CD4-positive, alpha-beta T cell (primary cell): ENCODE measurements at regions not wholly inside any gene's neighbourhood (a gene's known extent, or its start where the extent isn't known, plus 50 kb on each side); places are given as distances from the start of the nearest gene placed in this dataset.
A peak's percentile ranks its signal among the peaks of the same experiment; 100 is the strongest.

Experiments
- ATAC-seq: fragments of 200-7000 bp; cut with Tn5 transposase; one replicate; pipeline ENCODE4 v1.10.0; 2022; ENCODE audit warnings: mild to moderate bottlenecking; ENCODE audit not compliant: poor library complexity
- CTCF ChIA-PET: fragments of 350-600 bp; sonication (Branson Sonifier 250); formaldehyde crosslinking; loops from one replicate; lab custom pipeline; 2021; ENCODE audit warnings: antibody characterized with exemption, inconsistent platforms; lab: Charles Lee
- POLR2A ChIA-PET: fragments of 350-600 bp; sonication (Branson Sonifier 250); formaldehyde crosslinking; loops from one replicate; lab custom pipeline; 2021; ENCODE audit warnings: antibody characterized with exemption, inconsistent platforms; lab: Charles Lee
- DNase-seq, 14 experiments: peaks; one replicate each; pipeline ENCODE4 v3.0.0-alpha.2; 2013 to 2020; ENCODE audit warnings: mixed read lengths in 2 of 14
- H3K27ac ChIP-seq, 2 donors: one replicate each; pipeline versions ENCODE4 v1.5.1 to v1.7.0; 2013; ENCODE audit warnings: low read length in 2 of 2, low read depth in 1 of 2, mild to moderate bottlenecking in 1 of 2
- H3K27me3 ChIP-seq, 2 experiments: 1 replicate in 1 of 2; 2 replicates in 1 of 2; pipeline versions ENCODE4 v1.6.1 to v1.7.0; 2013; ENCODE audit warnings: low read length in 2 of 2, control low read depth in 1 of 2, mild to moderate bottlenecking in 1 of 2, moderate library complexity in 1 of 2; ENCODE audit not compliant: insufficient read depth in 2 of 2, control insufficient read depth in 1 of 2
- H3K36me3 ChIP-seq: one replicate; pipeline ENCODE4 v1.6.1; 2013; ENCODE audit warnings: low read length, control low read depth; ENCODE audit not compliant: insufficient read depth
- H3K4me1 ChIP-seq: one replicate; pipeline ENCODE4 v1.6.1; 2013; ENCODE audit warnings: low read length, control low read depth; ENCODE audit not compliant: insufficient read depth
- H3K4me3 ChIP-seq: one replicate; pipeline ENCODE4 v1.5.1; 2013; ENCODE audit warnings: mild to moderate bottlenecking, low read length, moderate library complexity
- H3K9me3 ChIP-seq, 2 experiments: 1 replicate in 1 of 2; 2 replicates in 1 of 2; pipeline versions ENCODE4 v1.6.1 to v1.7.0; 2013; ENCODE audit warnings: low read length in 2 of 2, mild to moderate bottlenecking in 2 of 2, control low read depth in 1 of 2, moderate library complexity in 1 of 2; ENCODE audit not compliant: control insufficient read depth in 1 of 2, insufficient read depth in 1 of 2
- H3K27ac Mint-ChIP-seq: one replicate; pipeline ENCODE4 v1.8.0; 2020; ENCODE audit warnings: mixed read lengths
- H3K27me3 Mint-ChIP-seq: one replicate; pipeline ENCODE4 v1.8.0; 2021; ENCODE audit warnings: mixed read lengths
- H3K36me3 Mint-ChIP-seq: one replicate; pipeline ENCODE4 v1.8.0; 2021; ENCODE audit warnings: low read depth, mixed read lengths
- H3K4me1 Mint-ChIP-seq: one replicate; pipeline ENCODE4 v1.8.0; 2021; ENCODE audit warnings: low read depth, mixed read lengths
- H3K4me3 Mint-ChIP-seq: one replicate; pipeline ENCODE4 v1.8.0; 2020; ENCODE audit warnings: mild to moderate bottlenecking, mixed read lengths
- H3K9me3 Mint-ChIP-seq: one replicate; pipeline ENCODE4 v1.8.0; 2020; ENCODE audit warnings: mixed read lengths
- intact Hi-C, 2 experiments: fragments of 100-400 bp; cut with DNase I in 1 of 2; cut with micrococcal nuclease in 1 of 2; formaldehyde crosslinking; loops; one replicate each; pipeline versions ENCODE4 v1.15.1 to v1.9.0; 2023 to 2025; cut with DNase I, micrococcal nuclease
- TF ChIP-seq, protein P1 (sequence below): fragments of 200-600 bp; IDR thresholded peaks from one replicate; pipeline ENCODE4 v1.8.0; 2022; ENCODE audit warnings: antibody characterized with exemption, mild to moderate bottlenecking

DNA sequence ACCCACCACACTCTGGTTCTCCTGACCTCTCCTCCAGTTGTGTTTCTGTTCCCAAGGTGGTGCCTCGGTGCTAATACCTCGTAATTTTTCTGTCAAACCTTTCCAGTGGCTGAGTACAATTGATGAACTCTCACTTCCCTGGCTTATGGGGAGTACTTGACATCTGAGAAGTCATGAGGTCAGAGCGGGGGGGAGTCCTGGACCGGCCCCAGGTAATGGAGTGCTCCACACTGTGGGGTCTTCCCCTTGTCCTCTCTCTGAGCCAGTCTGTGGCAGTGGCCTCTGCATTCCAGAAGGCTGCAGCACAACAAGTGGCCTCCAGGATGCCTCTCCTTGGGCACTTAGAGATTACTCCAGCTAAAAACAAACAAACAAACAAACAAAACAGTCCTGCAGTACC, 122.5 kb upstream of the TRIM2 start:
- H3K27me3 Mint-ChIP-seq, result no peaks in the 10 kb centered on the region
- Histone ChIP-seq H3K4me1 (peaks cover 56% of the 10 kb centered on the region), H3K9me3 (no peaks in the 10 kb centered on the region), H3K27ac (no peak overlapping the region), H3K4me3 (no peak overlapping the region), H3K36me3 (no peaks in the 10 kb centered on the region), H3K27me3 (no peaks in the 10 kb centered on the region)
- ChIA-PET CTCF (interaction anchor here (4.7 to 5.9 kb wide), 2 partner anchors 32 to 45 kb away, joined by 77 to 125 read pairs; no protein-coding TSS in a partner anchor), POLR2A (interaction anchor here (3.3 to 4.9 kb wide), 2 partner anchors 33 to 45 kb away, joined by 49 to 50 read pairs; no protein-coding TSS in a partner anchor)
- intact Hi-C loops, result loop anchor here (2.0 to 10.0 kb wide), 3 partner anchors 237 to 677 kb away; no protein-coding TSS in a partner anchor
- H3K9me3 Mint-ChIP-seq, result no peaks in the 10 kb centered on the region
- peaks cover 45% of the 10 kb centered on the region for H3K4me1 Mint-ChIP-seq
- DNase-seq (no peak), ATAC-seq (no peak)
- H3K36me3 Mint-ChIP-seq, result no peaks in the 10 kb centered on the region
- TF ChIP-seq, protein P1, sequence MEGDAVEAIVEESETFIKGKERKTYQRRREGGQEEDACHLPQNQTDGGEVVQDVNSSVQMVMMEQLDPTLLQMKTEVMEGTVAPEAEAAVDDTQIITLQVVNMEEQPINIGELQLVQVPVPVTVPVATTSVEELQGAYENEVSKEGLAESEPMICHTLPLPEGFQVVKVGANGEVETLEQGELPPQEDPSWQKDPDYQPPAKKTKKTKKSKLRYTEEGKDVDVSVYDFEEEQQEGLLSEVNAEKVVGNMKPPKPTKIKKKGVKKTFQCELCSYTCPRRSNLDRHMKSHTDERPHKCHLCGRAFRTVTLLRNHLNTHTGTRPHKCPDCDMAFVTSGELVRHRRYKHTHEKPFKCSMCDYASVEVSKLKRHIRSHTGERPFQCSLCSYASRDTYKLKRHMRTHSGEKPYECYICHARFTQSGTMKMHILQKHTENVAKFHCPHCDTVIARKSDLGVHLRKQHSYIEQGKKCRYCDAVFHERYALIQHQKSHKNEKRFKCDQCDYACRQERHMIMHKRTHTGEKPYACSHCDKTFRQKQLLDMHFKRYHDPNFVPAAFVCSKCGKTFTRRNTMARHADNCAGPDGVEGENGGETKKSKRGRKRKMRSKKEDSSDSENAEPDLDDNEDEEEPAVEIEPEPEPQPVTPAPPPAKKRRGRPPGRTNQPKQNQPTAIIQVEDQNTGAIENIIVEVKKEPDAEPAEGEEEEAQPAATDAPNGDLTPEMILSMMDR, result no peak
- no peak overlapping the region for H3K27ac Mint-ChIP-seq
- H3K4me3 Mint-ChIP-seq, result no peak overlapping the region

DNA sequence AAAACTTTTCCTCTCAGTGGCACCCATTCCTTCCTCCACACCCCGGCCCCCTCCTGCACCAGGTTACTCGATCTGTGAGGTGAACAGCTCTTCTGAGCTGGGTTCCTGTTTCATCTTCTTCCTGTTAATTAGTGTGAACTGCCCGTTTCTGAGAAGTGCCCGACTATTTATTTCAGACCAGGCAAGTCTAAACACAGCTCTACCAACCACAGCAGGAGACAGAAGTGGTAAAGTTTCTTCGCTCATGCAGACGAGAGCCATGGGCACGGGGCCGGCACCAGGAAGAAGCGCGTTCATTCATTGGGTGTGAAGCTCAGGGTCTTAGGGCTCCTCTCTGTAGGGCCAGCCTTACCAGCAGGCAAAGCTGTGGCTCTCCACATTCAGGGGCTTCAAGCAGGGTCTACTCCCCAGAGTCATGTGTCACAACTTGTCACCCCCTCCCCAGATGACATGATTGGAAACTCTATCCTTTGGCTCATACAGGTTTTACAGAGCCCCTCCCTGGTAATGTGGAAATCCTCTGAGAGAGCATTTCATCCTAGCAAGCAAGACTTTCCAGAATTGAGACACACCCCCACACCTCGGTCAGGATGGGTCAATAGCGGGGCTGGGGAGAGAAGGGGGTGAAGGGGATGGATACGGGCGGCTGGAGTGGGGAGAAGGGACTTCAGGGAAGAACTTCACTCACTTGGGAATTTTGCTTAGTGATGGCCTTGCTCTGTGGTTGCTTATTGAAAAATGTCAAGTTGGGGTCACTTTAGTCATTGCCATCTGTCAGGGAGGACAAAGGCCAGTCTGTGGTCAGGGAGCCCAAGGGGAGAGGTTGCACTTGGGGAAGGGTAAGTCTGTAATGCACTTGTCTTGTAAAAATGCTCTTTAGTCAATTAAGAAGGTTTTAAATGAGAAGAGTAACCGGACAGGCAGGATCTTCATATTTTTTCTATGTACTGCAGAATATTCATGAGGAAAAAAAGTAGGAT, 121.6 kb upstream of the TRIM2 start:
- DNase-seq (peak in 1 of 14 experiments; percentile 37), ATAC-seq (no peak)
- no peak overlapping the region for H3K27ac ChIP-seq
- TF ChIP-seq, protein P1, result no peak
- no peaks in the 10 kb centered on the region for H3K27me3 Mint-ChIP-seq
- no peaks in the 10 kb centered on the region for H3K9me3 ChIP-seq
- no peaks in the 10 kb centered on the region for H3K36me3 Mint-ChIP-seq
- POLR2A ChIA-PET, result interaction anchor here (0.6 to 4.9 kb wide), 3 partner anchors 14 to 44 kb away, joined by 3 to 50 read pairs (median 49); no protein-coding TSS in a partner anchor
- intact Hi-C loops, result loop anchor here (1.0 to 10.0 kb wide), 4 partner anchors 46 to 678 kb away; no protein-coding TSS in a partner anchor
- peaks cover 45% of the 10 kb centered on the region for H3K4me1 Mint-ChIP-seq
- no peaks in the 10 kb centered on the region for H3K36me3 ChIP-seq
- H3K4me3 Mint-ChIP-seq, result no peak overlapping the region
- H3K9me3 Mint-ChIP-seq, result no peaks in the 10 kb centered on the region
- no peaks in the 10 kb centered on the region for H3K27me3 ChIP-seq
- no peak overlapping the region for H3K4me3 ChIP-seq
- H3K4me1 ChIP-seq, result peaks cover 56% of the 10 kb centered on the region
- no peak overlapping the region for H3K27ac Mint-ChIP-seq
- CTCF ChIA-PET, result interaction anchor here (1.0 to 5.9 kb wide), 10 partner anchors 9 to 235 kb away, joined by 3 to 125 read pairs (median 6); no protein-coding TSS in a partner anchor

DNA sequence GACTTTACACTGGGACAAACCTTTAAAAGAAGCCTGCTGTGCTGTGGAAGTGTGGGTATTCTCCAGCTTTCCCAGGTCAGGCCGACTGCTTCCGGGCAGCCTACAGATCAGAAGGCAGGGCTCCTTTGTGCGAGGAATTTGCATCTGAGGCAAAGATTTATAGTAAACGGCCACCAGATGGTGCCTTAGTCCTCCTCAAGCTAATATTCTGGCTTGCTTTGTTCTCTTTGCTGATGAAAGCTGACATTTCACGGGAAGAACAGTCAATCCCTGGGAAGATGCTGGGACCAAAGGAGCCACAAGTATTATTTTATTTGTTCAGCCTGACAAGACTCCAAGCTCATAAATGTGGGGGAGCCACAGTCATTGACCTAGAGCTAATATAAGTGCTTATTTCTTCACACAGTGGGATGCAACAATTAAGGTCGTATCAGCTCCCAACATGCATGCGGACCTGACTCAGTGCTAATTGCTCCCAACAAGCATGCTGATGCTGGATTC, 120.7 kb upstream of the TRIM2 start:
- TF ChIP-seq, protein P1, result peak; percentile 79
- Histone ChIP-seq H3K36me3 (no peaks in the 10 kb centered on the region), H3K4me3 (no peak overlapping the region), H3K27ac (no peak overlapping the region), H3K9me3 (no peaks in the 10 kb centered on the region), H3K4me1 (peaks cover 56% of the 10 kb centered on the region), H3K27me3 (no peaks in the 10 kb centered on the region)
- Mint-ChIP-seq H3K36me3 (no peaks in the 10 kb centered on the region), H3K9me3 (no peaks in the 10 kb centered on the region), H3K4me1 (peaks cover 45% of the 10 kb centered on the region), H3K27ac (peak overlapping the region; percentile 2), H3K27me3 (no peaks in the 10 kb centered on the region), H3K4me3 (no peak overlapping the region)
- intact Hi-C loops, result loop anchor here (1.0 to 10.0 kb wide), 4 partner anchors 45 to 679 kb away; no protein-coding TSS in a partner anchor
- ATAC-seq (peak; percentile 51), DNase-seq (peak in 13 of 14 experiments; percentile 18 to 81 (median 34))
- POLR2A ChIA-PET, result interaction anchor here (0.6 to 4.9 kb wide), 3 partner anchors 13 to 43 kb away, joined by 3 to 50 read pairs (median 49); no protein-coding TSS in a partner anchor
- CTCF ChIA-PET, result interaction anchor here (0.5 to 5.9 kb wide), 15 partner anchors 9 to 252 kb away, joined by 3 to 125 read pairs (median 5); no protein-coding TSS in a partner anchor
